GM18868 (cell line): ENCODE measurements at regions not wholly inside any gene's neighbourhood (a gene's known extent, or its start where the extent isn't known, plus 50 kb on each side); places are given as distances from the start of the nearest gene placed in this dataset.
A peak's percentile ranks its signal among the peaks of the same experiment; 100 is the strongest.
"Not testable (repeated sequence)": the region's sequence is repeated elsewhere in the genome, so short reads cannot be mapped to it uniquely, and the experiment has no call there.

Experiments
- ATAC-seq: cut with Tn5 transposase; IDR thresholded peaks from one replicate; pipeline ENCODE4 v1.9.1; 2021; ENCODE audit warnings: mild to moderate bottlenecking, moderate library complexity; ENCODE audit not compliant: unreplicated experiment

DNA sequence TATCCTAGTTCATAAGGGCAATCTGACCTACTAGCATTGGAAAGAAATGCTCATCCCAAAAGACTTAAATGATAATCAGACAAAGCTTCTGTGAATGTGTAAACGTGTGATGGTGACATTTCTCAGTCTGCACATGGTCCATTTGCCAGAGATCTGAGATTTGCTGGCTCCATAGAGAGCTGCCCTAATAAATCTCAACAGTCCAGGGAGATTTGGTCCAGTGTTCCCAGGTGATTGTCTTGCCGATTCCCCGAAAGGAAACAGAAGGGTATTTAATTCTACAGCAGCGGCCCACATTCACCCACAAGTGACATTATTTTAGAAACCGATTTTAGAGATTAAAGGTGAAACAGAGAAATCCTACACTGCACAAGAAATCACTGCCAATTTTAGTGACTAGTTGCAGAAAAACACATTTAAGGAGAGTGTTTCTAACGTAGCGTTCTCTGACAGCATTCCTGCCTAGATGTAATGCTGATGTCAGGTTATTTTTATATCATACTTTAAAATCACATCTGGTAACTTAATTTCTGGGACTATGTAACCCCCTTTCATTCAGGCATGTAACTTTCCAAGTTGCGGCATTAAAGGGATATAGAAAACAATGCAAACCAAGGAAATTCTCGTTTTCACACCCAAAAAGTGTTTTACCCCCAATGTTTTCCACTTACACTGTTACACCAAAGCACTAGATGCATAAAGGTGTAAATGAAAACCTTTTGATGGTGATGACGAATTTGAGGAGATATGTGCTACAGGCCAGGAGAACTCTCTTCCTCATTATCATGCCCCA is 231.9 kb upstream of the FN1 start:
- ATAC-seq: no peak

DNA sequence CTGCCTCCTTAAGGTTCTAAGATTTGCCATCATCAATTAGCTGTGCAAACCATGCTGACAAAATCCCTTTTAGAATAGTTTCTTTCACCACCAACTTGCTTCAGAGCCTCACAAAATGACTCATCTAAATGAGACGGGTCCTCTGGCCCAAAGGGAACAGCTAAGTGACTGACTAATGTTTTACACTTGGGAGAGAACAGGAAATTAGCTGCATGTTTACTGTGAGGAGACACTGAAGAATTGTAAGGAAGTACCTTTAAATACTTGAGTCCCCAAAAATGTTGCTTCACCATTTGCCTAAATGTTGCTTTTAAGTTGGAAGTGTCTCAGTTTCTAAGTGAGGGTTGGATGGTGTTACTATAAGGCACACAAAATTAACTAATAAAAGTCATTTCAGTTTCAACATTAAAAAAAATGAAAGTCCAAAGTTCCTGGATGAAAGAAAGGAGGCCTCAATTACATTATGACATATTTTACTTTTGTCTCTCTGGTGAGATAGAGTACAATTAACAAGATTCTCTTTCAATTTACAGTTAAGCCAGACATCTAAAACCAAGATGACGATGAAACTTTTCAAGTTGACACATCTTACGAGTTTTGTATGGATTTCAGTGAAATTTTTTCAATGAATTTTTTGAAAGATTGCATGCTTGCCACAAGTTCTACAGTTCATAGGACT is 229.1 kb upstream of the FN1 start:
- ATAC-seq: peak; percentile 84

DNA sequence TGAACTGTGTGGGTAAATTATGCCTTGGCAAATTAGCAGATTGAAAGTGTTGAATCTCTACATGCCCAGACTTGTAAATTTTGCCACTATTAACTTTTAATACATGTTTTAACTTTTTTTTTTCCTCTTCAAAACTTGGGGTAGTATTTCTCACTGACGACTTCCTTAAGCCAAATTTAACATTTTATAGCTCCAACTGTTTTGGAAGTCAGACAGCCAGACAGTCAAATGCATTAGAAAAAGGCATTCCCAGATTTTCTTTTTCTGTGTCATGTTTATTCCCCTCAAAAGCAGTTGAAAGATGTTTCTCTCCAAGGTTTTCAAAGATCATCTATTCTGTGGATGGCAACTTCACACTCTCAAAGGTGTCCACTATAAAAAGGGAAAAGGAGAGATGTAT is 226.8 kb upstream of the FN1 start:
- no peak for ATAC-seq

DNA sequence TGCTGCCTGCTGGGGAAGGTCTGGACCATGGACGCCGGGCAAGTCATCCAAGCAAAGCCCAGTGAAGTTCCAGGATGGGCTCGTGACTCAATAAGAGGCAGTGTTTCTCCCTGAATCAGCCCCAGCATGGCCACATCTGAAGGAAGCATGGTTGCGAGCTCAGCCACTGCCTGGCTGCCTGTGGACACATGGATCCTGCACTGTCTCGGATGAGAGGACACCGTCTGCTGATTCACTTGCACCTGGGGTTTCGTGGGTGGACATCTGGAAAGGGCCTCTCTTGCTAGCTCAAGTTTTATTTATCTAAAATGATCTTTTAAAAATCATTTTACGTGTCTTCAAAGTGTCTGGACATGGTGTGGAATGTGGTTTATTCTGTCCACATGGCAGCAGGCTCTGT is 224.8 kb upstream of the FN1 start:
- ATAC-seq: no peak

DNA sequence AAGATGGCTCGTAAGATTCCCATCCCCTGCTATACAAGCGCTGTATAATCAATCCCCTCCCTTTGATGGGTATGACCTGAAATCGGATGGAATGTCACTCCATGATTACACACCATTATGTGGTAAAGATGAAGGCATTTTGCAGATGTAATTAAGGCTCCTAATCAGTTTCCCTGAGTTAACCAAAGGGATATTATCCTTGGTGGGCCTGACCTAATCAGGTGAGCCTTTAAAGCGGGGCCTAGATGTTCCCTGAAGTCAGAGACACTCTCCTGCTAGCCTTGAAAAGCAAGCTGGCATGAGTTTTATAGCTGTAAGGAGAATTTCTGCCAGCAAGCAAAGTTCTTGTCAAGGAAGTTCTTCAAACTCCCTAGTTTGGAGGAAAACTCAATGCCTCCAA is 223.8 kb upstream of the FN1 start:
- no peak for ATAC-seq

DNA sequence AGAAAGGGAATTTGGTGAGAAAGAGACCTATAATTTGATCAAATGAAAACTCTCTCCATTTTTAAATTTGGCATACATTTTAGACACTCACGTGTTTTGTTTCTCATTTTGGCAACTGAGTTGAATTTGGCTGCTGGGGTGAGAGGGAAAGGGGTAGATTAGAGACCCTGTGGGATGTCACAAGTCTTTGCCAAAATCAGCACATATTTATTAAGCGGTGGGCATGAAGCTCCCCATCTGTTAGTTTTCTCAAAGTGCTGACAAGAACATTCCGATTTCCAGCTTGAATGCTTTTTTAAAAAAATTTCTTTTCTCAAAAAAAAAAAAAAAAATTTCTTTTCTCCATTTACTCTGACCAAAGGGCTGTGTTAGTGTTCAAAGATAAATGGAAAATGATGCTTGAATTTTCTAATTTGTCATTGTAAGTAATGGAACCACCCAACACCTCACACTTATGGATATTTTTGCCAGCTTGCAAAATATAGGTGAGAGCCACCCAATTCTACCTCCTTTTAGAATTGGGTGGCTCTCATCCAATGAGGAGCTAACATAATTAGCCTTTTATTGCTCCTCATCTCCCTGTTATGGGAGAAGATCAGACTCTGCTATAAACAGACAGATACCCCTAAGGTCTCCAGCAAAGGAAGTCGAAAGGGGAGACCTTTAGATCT is 222.9 kb upstream of the FN1 start:
- no peak for ATAC-seq

DNA sequence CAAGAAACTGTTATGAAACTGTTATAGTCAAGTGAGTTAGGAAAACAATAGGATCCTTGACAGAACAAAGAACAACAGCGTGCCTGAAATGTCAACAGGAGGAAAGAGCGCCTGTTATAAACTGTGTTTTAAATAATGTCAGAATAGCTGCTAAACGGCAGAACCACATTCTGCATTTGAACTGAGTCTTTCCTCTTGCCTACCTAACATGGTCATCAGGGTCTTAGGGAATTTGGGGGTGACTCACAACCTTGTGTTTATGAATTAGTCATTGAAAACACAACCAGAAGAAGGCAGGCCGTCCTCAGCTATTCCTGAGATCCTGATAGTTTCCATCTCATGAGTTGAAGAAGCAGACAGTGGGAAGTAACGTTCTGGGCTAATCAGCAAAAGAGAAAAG is 222.0 kb upstream of the FN1 start:
- no peak for ATAC-seq

DNA sequence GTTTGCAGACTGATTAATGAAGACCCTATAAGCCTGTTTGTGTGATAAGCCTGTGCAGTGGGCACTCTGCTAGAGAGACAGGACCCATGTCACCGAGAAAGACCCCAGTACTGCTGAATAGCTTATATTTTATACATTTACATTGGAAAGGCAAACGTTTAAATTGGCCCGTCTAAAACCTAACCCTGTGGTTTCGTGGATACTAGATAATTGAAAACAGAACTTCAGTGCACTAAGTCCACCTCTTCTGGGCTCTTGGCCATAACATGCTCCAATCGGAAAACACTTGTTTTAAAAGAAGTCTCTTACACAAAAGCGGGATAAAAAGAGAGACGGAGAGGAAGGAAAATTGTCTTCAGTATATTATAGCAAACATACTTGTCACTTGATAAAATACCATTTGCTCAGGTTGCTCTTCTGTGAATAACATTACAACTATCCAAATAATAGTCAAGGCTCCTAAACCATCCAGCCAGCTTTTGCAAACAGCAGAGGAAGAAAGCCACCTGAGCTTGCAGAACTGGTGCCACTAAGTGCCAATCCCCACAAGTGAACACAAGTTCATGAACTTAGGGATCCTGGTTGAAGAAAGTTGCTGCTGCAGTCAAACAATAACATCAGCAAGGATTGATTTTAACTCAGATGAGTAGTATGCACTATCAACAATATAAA is 218.4 kb upstream of the FN1 start:
- ATAC-seq: no peak

DNA sequence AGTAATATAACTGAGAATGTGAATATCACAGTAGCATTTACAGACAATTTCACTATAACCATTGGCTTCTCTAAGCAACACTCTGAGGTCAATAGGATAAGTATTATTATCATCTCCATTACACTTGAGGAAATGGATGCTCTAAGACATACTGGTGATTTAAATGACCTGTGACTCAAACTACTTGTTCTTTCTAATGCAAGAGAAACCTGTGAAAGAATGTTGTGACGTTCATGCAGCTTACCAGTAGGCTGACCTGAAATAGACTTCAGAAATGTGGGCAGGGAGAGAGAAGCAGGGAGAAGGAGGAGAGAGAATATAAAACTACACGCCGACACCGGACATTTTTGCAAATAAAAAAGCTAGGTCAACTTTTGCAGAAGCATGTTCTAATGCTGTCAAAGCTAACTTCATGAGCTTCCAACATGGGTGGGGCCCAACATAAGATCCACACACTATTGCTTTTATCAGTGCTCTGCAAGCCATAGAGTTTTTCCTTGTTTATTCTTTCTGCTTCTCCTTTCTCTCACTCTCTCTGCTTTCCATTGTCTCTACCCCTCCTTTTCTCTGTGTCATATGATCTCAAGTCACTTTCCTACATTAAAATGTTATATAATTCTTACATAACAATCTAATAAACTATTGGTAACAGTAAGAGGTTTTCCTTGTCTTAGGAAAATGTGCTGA is 217.6 kb upstream of the FN1 start:
- no peak for ATAC-seq

DNA sequence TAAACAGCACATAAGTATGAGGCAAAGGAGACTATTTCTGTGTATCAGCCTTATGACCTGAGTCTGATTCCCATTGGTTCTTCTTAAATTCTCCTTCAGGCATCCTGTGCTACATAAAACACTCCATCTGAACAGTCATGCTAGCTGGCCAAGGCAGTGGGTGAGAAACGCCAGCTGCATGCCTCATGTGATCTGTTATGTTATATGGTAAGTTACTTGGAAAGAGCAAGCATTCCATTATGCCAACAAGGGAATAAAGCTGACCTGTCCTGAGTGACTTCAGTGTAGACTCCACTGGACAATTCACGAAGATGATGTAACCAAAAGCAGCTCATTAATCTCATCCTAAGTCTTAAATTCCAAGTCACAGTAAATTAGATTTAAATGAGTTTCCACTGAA is 216.5 kb upstream of the FN1 start:
- ATAC-seq: no peak

DNA sequence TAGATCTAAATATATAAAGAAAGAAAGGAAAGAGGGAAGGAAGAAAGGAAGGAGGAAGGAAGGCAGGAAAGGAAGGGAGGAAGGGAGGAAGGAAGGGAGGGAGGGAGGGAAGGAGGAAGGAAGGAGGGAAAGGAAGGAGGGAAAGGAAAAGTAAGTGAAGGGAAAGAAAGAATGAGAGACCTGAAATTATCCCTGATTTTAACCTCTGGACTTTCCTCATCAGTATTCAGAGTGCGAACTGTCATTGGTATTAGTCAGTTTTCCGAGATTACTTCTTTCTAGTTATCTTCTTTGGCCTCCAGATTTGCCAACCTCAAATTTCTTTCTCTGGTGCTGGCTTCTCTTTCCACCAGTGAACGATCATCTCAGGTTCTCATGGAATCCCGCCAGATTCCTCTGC is 215.5 kb upstream of the FN1 start:
- ATAC-seq: no peak

DNA sequence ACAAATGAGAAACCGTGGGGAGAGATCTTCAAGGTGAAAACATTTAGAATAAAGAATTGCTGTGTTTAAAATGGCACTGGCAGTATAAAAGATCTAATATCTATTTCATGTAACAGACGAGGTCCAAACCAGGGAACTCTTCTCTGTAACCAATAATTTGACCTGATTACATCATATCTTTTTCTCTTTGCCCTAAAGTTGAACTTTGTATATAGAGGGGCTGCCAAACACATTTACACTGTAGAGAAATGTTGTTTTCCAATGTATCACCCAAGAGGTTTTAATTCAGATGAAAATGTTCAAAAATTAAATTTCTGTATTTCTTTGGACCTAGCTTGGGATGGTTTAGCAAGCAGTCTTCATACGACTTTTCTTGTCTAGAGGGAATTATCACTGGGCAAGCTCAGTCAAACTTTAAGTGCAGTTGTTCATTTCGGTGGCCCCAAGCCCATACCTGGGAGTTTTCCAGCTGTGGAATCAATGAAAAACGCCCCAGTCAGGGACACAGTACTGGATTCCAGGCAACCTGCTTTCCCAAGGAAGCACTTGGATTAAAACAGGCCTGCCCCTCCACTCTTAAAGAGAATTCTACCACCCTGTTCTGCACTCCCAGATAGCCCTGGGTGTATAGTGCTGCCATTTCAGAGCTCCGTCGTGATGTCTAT is 208.5 kb upstream of the FN1 start:
- ATAC-seq: no peak

DNA sequence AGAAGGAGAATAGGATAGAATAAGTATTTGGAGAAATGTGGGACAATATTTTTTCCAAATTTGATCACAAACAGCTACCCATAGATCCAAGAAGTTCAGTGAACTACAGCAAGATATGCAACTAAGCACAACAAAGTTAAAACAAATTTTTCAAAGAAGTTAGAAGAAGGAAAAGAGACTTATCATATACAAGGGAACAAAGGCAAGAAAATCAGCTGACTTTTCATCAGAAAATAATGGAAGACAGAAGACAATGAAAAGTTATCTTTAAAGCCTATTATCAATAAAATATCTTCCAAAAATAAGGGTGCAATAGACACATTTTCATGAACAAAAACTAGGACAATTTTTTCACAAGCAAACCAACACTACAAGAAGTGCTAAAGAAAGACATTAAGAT is 202.8 kb upstream of the FN1 start:
- no peak for ATAC-seq

DNA sequence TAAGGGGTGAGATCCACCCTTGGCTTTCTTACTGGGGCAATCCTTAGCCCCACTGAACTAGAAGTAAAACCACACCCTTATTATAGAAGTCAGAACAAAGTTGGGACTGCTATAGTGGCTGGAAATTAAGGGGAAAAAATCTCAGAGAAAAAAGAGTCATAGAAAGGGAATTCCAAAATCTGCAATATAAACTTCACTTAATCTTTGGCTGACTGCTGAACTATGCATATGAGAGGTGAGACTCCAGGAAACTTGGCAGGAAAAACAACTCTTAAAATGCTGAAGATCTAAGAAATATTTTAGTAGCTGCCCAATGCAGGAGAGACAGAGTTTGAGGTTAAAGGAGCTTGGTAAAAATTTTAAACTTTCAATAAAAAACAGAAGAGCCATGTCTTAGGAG is 201.8 kb upstream of the FN1 start:
- ATAC-seq: no peak

DNA sequence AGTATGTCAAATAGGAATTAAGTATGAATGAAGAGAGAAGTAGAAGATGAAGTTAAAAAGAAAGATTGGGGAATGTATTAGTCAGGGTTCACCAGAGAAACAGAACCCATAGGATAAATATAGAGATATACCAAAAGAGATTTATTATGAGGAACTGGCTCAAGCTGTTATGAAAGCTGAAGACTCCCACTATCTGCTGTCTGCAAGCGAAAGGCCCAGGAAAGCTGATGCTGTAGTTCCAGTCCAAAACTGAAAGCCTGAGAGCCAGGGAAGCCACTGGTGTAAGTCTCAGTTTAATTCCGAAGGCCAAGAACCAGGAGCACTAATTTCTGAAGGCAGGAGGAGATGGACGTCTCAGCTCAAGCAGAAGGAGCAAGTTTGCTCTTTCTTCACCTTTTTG is 200.9 kb upstream of the FN1 start:
- no peak for ATAC-seq

DNA sequence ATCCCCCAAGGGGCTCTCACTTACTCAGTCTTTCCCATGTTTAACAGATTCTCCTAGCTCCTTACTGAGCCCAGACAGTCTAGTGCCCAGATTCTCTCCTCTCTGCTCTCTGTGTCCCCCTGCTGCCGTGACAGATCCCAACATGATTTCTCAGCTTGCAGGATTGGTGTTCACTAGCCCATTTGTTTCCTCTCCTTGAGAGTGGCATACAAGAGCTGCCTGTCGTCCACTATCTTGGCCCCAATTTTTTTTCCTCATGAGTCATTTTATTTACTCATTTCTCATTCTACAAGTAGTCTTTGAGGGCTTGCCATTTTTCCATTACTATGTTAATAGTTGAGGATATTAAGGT is 199.9 kb upstream of the FN1 start:
- no peak for ATAC-seq

DNA sequence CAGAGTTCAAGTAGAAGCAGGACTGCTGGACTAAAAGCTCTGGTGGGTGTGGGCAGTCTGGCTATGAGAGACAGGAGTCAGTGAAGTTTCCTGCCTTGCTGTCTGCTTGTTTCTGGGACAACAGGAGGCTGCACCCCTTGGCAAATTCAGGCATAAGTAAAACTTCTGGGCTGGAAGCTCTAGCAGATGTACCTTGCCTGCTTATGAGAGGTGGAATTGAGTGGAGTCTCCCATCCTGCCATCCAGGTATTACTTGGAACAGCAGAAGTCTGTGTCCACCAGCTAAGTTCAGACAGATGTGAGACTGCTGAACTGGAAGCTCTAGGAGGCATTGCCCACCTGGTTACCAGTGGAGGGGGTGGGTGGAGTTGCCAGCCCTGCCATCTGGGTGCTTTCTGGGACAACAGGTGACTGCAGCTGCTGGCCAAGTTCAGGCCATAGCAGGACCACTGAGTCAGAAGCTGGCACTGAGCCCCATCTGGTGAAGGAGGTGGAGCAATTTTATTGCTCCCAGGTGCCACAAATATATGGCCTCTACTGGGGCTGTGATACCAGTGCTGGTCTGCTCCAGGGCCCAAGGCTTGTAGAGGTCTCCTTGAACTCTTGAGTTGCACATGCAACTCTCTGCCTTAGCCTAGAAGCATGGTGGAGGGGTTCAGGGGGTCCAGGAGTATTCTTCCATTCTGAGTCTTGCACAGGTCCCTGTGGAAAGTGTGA is 199.4 kb upstream of the FN1 start:
- no peak for ATAC-seq

DNA sequence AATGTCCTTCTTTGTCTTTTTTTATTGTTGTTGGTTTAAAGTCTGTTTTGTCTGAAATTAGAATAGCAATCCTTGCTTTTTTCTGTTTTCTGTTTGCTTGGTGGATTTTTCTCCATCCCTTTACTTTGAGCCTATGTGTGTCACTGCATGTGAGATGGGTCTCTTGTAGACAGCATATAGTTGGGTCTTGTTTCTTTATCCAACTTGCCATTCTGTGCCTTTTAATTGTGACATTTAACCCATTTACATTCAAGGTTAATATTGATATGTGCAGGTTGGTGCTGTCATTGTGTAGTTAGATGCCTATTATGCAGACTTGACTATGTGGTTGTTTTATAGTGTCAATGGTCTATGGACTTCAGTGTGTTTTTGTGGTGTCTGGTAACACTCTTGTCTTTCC is 197.5 kb upstream of the FN1 start:
- ATAC-seq: no peak

DNA sequence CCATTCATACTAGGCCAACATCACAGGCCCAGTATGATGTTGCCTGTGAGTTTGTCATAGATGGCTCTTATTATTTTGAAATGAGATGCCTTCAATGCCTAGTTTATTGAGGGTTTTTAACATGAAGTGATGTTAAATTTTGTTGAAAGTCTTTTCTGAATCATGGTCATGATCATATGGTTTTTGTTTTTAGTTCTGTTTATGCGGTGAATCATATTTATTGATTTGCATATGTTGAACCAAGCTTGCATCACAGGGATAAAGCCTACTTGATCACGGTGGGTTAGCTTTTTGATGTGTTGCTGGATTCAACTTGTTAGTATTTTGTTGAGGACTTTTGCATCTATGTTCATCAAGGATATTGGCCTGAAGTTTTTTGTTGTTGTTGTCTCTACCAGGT is 195.8 kb upstream of the FN1 start:
- ATAC-seq: no peak

DNA sequence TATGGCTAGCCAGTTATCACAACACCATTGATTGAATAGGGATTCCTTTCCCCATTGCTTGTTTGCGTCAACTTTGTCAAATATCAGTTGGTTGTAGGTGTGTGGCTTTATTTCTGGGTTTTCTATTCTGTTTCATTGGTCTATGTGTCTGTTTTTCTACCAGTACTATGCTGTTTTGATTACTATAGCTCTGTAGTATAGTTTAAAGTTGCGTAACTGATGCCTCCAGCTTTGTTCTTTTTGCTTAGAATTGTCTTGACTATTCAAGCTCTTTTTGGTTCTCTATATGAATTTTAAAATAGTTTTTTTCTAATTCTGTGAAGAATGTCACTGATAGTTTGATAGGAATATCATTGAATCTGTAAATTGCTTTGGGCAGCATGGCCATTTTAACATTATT is 194.9 kb upstream of the FN1 start:
- ATAC-seq: not testable (repeated sequence)
